EH (cell line): ENCODE measurements at regions not wholly inside any gene's neighbourhood (a gene's known extent, or its start where the extent isn't known, plus 50 kb on each side); places are given as distances from the start of the nearest gene placed in this dataset.
A peak's percentile ranks its signal among the peaks of the same experiment; 100 is the strongest.

Source experiments
- DNase-seq: peaks from one replicate; pipeline ENCODE4 v3.0.0-alpha.2; 2015; ENCODE audit warnings: low read depth

GRCh38 chr20:58111310-58112016 lies 117.0 kb downstream of the ANKRD60 start:
- no peak for DNase-seq

- no peak for DNase-seq
Observed at GRCh38 chr20:58109918-58110635, 118.4 kb downstream of the ANKRD60 start.

DNA sequence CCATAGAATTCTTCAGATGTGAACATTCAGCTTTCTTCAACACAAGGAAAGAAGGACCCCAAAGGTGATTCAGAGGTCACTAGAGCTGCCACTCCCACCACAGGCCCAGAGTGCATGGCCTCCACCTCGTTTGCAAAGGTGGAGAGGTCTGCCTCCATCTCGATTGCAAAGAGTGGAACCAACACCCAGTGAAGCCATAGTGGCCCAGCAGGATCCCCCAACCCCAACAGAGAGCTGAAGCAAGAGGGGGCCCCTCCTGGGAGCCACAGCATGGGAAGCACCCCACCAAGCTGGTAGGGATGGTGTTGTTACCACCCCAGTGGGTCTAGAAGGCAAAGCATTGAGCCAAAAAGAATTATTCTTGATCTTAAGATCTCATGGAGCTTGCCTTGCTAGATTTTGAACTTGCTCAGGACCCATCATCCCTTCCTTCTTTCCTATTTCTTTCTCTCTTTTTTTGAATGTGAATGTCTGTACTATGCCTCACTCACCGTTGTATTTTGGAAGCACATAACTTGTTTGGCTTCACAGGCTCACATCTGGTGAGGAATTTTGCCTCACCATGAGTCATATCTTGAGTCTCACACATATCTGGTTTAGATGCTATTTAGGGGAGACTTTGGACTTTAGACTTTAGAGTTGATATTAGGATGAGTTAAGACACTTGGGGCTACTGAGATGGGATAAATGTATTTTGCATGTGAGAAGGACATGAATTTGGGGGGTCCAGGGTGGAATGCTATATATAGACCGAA lies 119.2 kb downstream of the ANKRD60 start:
- DNase-seq, result peak; percentile 75

DNA sequence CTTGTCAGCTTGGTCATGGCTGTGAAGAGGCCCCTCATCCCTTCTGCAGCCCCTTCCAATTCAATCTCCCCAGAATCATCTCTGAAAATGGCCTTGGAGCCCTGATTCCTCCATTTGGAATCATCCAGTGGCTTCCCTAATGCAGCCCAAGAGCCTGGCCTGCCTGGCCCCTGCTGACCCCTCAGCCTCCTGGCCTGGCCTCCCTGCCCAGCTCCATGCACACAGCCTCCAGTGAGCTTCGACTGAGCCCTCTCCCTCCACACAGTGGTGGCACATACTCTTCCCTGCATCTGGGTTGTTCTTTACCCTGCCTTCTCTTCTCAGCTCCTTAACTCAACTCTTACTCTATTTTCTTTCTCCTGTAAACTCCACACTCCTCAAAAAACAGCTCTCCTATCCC lies 120.9 kb downstream of the ANKRD60 start:
- DNase-seq, result no peak

GRCh38 chr20:58106143-58106750 lies 122.2 kb downstream of the ANKRD60 start:
- no peak for DNase-seq

GRCh38 chr20:58103961-58104360 lies 124.5 kb downstream of the ANKRD60 start:
- DNase-seq, result no peak

DNA sequence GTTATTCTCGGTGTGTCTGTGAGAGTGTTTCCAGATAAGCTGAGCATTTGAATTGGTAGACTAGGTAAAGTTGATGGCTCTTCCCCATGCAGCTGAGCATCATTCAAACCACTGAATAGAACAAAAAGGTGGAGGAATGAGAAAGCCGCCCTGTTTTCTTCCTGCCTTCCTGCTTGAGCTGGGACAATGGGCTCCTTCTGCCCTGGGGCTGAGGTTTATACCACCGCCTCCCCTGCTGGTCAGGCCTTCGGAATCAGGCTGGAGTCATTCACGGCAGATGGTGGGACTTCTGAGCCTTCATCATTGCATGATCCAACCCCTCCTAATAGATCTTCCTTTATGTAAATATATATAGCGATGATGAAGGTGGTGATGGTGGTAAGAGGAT lies 124.9 kb downstream of the ANKRD60 start:
- no peak for DNase-seq

- DNase-seq, result no peak
Observed at GRCh38 chr20:58102744-58103516, 125.5 kb downstream of the ANKRD60 start.

- peak; percentile 69 for DNase-seq
Observed at GRCh38 chr20:58102261-58102660, 126.2 kb downstream of the ANKRD60 start.

GRCh38 chr20:58100731-58101356 lies 127.6 kb downstream of the ANKRD60 start:
- DNase-seq, result no peak

DNA sequence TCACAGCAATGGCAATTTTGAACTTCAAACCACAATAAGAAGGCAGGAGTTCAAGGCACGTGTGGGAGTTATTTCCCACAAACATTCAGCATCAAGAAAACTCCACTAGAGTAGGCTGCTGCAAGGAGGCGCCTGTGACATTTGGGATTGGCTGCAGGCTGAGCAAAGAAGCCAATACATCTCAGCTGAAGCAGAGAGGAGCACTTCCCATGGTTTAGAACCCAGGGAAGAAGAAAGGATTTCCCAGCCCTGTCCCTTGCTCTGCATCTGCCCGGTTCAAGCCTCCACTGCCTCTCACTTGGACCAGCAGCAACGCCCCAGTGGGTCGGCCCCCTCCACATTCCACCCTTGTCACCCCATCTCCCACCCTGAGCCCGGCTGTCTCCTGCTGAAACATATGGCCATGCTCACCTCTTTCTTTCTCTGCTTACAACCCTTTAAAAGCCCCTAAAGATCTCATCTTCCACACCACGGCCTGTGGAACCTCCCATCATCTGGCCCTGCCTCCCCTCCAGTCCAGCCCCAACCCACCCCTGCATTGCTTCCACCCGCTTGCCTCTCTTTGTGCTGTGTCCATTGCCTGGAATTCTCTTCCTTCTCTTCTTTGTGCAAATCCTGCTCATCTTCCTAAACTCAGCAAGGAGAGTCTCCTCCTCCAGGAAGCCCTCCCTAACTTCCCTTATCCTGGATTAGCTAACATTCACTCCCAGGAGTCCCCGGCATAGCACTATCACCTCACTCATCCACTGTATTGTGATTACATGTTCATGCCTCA lies 128.3 kb downstream of the ANKRD60 start:
- no peak for DNase-seq

- DNase-seq, result no peak
Observed at GRCh38 chr20:58099291-58099935, 129.0 kb downstream of the ANKRD60 start.

- no peak for DNase-seq
Observed at GRCh38 chr20:58098571-58098970, 129.9 kb downstream of the ANKRD60 start.

- no peak for DNase-seq
Observed at GRCh38 chr20:58097943-58098342, 130.5 kb downstream of the ANKRD60 start.

DNA sequence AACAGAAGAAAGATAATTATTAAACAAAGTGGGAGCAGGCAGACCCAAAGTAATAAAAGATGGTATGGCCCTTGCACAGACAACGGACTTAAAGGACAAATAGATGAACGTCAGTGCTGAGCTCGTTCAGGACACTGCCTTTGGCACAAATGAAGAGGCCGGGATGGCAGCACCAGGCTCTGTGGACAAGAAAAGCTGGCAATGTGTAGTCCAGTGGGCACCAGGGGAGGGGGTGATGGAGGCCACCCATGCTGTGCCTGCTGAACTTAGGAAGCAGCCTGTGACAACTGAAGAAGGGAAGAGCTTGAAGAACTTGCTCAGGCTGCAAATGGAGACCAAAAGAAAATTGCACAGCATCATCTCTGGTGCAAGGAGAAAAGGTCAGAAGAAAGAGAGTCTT lies 131.0 kb downstream of the ANKRD60 start:
- no peak for DNase-seq

GRCh38 chr20:58096880-58097423 lies 131.5 kb downstream of the ANKRD60 start:
- no peak for DNase-seq

GRCh38 chr20:58094698-58095097 lies 133.8 kb downstream of the ANKRD60 start:
- no peak for DNase-seq

DNA sequence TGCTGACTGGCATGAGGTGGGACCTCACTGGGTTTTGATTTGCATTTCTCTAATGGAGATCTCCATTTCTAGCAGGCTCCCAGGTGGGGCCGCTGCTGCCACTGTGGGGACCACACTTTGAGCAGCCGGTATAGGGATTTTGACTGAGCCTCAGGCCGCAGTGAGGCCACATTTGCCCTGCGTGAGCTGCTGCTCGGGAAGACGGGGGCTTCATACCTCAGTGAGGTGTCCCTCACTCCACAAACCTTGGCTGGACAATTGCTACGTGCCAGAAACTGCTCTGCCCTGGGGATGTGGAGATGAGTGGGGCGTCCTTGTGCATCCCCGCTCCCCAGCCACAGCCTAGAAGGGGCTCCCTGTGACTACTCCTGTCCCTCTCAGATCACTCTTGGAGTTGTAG lies 134.3 kb downstream of the ANKRD60 start:
- no peak for DNase-seq

- DNase-seq, result no peak
Observed at GRCh38 chr20:58092871-58093270, 135.6 kb downstream of the ANKRD60 start.

GRCh38 chr20:58092353-58092752 lies 136.1 kb downstream of the ANKRD60 start:
- no peak for DNase-seq
